CD4-positive, alpha-beta T cell (primary cell): ENCODE measurements at regions not wholly inside any gene's neighbourhood (a gene's known extent, or its start where the extent isn't known, plus 50 kb on each side); places are given as distances from the start of the nearest gene placed in this dataset.

ENCODE experiments used
- ATAC-seq: fragments of 200-7000 bp; cut with Tn5 transposase; one replicate; pipeline ENCODE4 v1.10.0; 2022; ENCODE audit warnings: mild to moderate bottlenecking; ENCODE audit not compliant: poor library complexity
- CTCF ChIA-PET: fragments of 350-600 bp; sonication (Branson Sonifier 250); formaldehyde crosslinking; loops from one replicate; lab custom pipeline; 2021; ENCODE audit warnings: antibody characterized with exemption, inconsistent platforms; lab: Charles Lee
- POLR2A ChIA-PET: fragments of 350-600 bp; sonication (Branson Sonifier 250); formaldehyde crosslinking; loops from one replicate; lab custom pipeline; 2021; ENCODE audit warnings: antibody characterized with exemption, inconsistent platforms; lab: Charles Lee
- DNase-seq, 14 experiments: peaks; one replicate each; pipeline ENCODE4 v3.0.0-alpha.2; 2013 to 2020; ENCODE audit warnings: mixed read lengths in 2 of 14
- H3K27ac ChIP-seq, 2 donors: one replicate each; pipeline versions ENCODE4 v1.5.1 to v1.7.0; 2013; ENCODE audit warnings: low read length in 2 of 2, low read depth in 1 of 2, mild to moderate bottlenecking in 1 of 2
- H3K27me3 ChIP-seq, 2 experiments: 1 replicate in 1 of 2; 2 replicates in 1 of 2; pipeline versions ENCODE4 v1.6.1 to v1.7.0; 2013; ENCODE audit warnings: low read length in 2 of 2, control low read depth in 1 of 2, mild to moderate bottlenecking in 1 of 2, moderate library complexity in 1 of 2; ENCODE audit not compliant: insufficient read depth in 2 of 2, control insufficient read depth in 1 of 2
- H3K36me3 ChIP-seq: one replicate; pipeline ENCODE4 v1.6.1; 2013; ENCODE audit warnings: low read length, control low read depth; ENCODE audit not compliant: insufficient read depth
- H3K4me1 ChIP-seq: one replicate; pipeline ENCODE4 v1.6.1; 2013; ENCODE audit warnings: low read length, control low read depth; ENCODE audit not compliant: insufficient read depth
- H3K4me3 ChIP-seq: one replicate; pipeline ENCODE4 v1.5.1; 2013; ENCODE audit warnings: mild to moderate bottlenecking, low read length, moderate library complexity
- H3K9me3 ChIP-seq, 2 experiments: 1 replicate in 1 of 2; 2 replicates in 1 of 2; pipeline versions ENCODE4 v1.6.1 to v1.7.0; 2013; ENCODE audit warnings: low read length in 2 of 2, mild to moderate bottlenecking in 2 of 2, control low read depth in 1 of 2, moderate library complexity in 1 of 2; ENCODE audit not compliant: control insufficient read depth in 1 of 2, insufficient read depth in 1 of 2
- H3K27ac Mint-ChIP-seq: one replicate; pipeline ENCODE4 v1.8.0; 2020; ENCODE audit warnings: mixed read lengths
- H3K27me3 Mint-ChIP-seq: one replicate; pipeline ENCODE4 v1.8.0; 2021; ENCODE audit warnings: mixed read lengths
- H3K36me3 Mint-ChIP-seq: one replicate; pipeline ENCODE4 v1.8.0; 2021; ENCODE audit warnings: low read depth, mixed read lengths
- H3K4me1 Mint-ChIP-seq: one replicate; pipeline ENCODE4 v1.8.0; 2021; ENCODE audit warnings: low read depth, mixed read lengths
- H3K4me3 Mint-ChIP-seq: one replicate; pipeline ENCODE4 v1.8.0; 2020; ENCODE audit warnings: mild to moderate bottlenecking, mixed read lengths
- H3K9me3 Mint-ChIP-seq: one replicate; pipeline ENCODE4 v1.8.0; 2020; ENCODE audit warnings: mixed read lengths
- intact Hi-C, 2 experiments: fragments of 100-400 bp; cut with DNase I in 1 of 2; cut with micrococcal nuclease in 1 of 2; formaldehyde crosslinking; loops; one replicate each; pipeline versions ENCODE4 v1.15.1 to v1.9.0; 2023 to 2025; cut with DNase I, micrococcal nuclease
- TF ChIP-seq, protein P1 (sequence below): fragments of 200-600 bp; IDR thresholded peaks from one replicate; pipeline ENCODE4 v1.8.0; 2022; ENCODE audit warnings: antibody characterized with exemption, mild to moderate bottlenecking

DNA sequence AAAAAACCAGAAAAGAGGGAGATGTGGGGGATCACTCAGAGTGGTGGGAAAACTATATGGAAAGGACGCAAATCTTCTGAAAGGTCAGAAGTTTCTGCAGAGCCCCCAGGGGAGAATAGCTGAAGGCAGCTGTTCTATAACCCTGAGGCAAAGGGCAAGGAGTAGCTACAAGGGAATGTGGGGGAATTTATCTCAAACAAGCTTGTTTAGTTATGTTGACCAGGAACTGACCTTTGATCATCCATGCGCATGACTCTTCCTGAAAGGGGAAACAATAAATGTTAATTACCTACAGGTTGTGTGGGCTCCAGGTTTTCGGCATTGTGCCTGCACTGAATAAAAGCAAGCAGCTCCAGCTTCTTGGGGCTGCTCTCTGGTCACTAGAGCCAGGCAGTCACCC, 968.5 kb downstream of the AACS start:
- DNase-seq (no peak), ATAC-seq (no peak)
- H3K27ac ChIP-seq: no peak overlapping the region
- Mint-ChIP-seq H3K27me3 (no peaks in the 10 kb centered on the region), H3K27ac (no peak overlapping the region), H3K4me1 (no peaks in the 10 kb centered on the region), H3K4me3 (no peak overlapping the region), H3K9me3 (no peaks in the 10 kb centered on the region), H3K36me3 (no peaks in the 10 kb centered on the region)
- intact Hi-C loops: no loop called here
- H3K4me3 ChIP-seq: no peak overlapping the region
- no peaks in the 10 kb centered on the region for H3K27me3 ChIP-seq
- no peaks in the 10 kb centered on the region for H3K4me1 ChIP-seq
- POLR2A ChIA-PET: no interaction called here
- TF ChIP-seq, protein P1, sequence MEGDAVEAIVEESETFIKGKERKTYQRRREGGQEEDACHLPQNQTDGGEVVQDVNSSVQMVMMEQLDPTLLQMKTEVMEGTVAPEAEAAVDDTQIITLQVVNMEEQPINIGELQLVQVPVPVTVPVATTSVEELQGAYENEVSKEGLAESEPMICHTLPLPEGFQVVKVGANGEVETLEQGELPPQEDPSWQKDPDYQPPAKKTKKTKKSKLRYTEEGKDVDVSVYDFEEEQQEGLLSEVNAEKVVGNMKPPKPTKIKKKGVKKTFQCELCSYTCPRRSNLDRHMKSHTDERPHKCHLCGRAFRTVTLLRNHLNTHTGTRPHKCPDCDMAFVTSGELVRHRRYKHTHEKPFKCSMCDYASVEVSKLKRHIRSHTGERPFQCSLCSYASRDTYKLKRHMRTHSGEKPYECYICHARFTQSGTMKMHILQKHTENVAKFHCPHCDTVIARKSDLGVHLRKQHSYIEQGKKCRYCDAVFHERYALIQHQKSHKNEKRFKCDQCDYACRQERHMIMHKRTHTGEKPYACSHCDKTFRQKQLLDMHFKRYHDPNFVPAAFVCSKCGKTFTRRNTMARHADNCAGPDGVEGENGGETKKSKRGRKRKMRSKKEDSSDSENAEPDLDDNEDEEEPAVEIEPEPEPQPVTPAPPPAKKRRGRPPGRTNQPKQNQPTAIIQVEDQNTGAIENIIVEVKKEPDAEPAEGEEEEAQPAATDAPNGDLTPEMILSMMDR: no peak
- H3K36me3 ChIP-seq: no peaks in the 10 kb centered on the region
- H3K9me3 ChIP-seq: peaks cover 0 to 3% of the 10 kb centered on the region in 2 experiments
- CTCF ChIA-PET: no interaction called here

DNA sequence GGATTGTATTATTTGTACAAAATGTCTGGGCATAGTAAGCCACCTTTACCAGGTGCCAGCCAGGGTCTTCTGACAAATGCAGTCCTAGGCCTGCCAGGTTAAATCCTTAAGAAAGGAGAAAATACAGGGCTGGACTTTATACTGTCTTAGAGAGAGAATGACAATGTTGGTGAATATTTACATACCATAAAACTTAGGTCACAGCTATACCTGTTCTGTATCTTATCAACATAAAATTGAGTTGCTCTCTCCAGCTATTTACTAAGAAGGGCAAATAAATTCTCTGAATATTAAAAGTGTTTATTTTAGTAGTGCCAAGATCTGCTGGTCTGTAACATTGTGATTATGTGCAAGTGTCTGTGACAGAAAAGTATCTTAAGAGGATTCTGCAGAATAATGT, 971.1 kb downstream of the AACS start:
- H3K4me3 ChIP-seq: no peak overlapping the region
- H3K9me3 ChIP-seq: no peaks in the 10 kb centered on the region
- H3K27me3 ChIP-seq: no peaks in the 10 kb centered on the region
- intact Hi-C loops: no loop called here
- ChIA-PET CTCF (no interaction called here), POLR2A (no interaction called here)
- TF ChIP-seq, protein P1: no peak
- no peaks in the 10 kb centered on the region for H3K9me3 Mint-ChIP-seq
- H3K36me3 ChIP-seq: no peaks in the 10 kb centered on the region
- no peaks in the 10 kb centered on the region for H3K27me3 Mint-ChIP-seq
- H3K4me1 ChIP-seq: no peaks in the 10 kb centered on the region
- no peak for ATAC-seq
- no peak for DNase-seq
- no peaks in the 10 kb centered on the region for H3K36me3 Mint-ChIP-seq
- no peaks in the 10 kb centered on the region for H3K4me1 Mint-ChIP-seq
- H3K4me3 Mint-ChIP-seq: no peak overlapping the region
- H3K27ac ChIP-seq: no peak overlapping the region
- H3K27ac Mint-ChIP-seq: no peak overlapping the region

DNA sequence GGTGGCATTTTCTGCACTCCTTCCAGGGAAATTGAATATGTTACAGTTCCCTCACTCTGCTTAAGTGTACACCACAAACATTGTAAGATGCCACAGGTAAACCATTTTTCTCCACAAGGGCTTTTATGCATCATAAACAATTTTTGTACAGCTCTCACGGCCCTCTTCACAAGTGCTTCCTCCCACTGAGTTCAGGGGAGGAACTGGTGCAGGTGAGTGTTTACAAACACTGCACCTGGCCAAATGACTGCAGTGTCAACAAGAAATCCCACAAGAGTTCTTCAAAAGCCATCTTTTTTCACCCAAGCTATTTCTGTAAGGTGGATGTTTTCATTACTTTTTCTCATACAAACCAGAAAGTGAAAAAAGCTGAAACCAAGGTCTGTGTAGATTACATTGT, 973.2 kb downstream of the AACS start:
- TF ChIP-seq, protein P1: no peak
- Mint-ChIP-seq H3K4me3 (no peak overlapping the region), H3K9me3 (peaks cover 4% of the 10 kb centered on the region), H3K36me3 (no peaks in the 10 kb centered on the region), H3K4me1 (no peaks in the 10 kb centered on the region), H3K27me3 (peaks cover 4% of the 10 kb centered on the region), H3K27ac (no peak overlapping the region)
- DNase-seq (no peak), ATAC-seq (no peak)
- Histone ChIP-seq H3K36me3 (no peaks in the 10 kb centered on the region), H3K9me3 (no peaks in the 10 kb centered on the region), H3K27me3 (no peaks in the 10 kb centered on the region), H3K4me3 (no peak overlapping the region), H3K4me1 (no peaks in the 10 kb centered on the region), H3K27ac (no peak overlapping the region)
- ChIA-PET POLR2A (no interaction called here), CTCF (no interaction called here)
- intact Hi-C loops: no loop called here
